B cell (primary cell): ENCODE measurements at regions not wholly inside any gene's neighbourhood (a gene's known extent, or its start where the extent isn't known, plus 50 kb on each side); places are given as distances from the start of the nearest gene placed in this dataset.
A peak's percentile ranks its signal among the peaks of the same experiment; 100 is the strongest.

Experiments used
- ATAC-seq: fragments of 200-7000 bp; cut with Tn5 transposase; one replicate; pipeline ENCODE4 v1.10.0; 2021; ENCODE audit warnings: low read depth, mild to moderate bottlenecking, moderate number of reproducible peaks, moderate library complexity
- CTCF ChIA-PET: fragments of 350-600 bp; sonication (Branson Sonifier 250); formaldehyde crosslinking; loops from one replicate; lab custom pipeline; 2021; ENCODE audit warnings: antibody characterized with exemption, inconsistent platforms; lab: Charles Lee
- POLR2A ChIA-PET: fragments of 350-600 bp; sonication (Branson Sonifier 250); formaldehyde crosslinking; loops from one replicate; lab custom pipeline; 2021; ENCODE audit warnings: antibody characterized with exemption; lab: Charles Lee
- DNase-seq: peaks from one replicate; pipeline ENCODE4 v3.0.0; 2013
- H2AFZ ChIP-seq: 2 replicates; pipeline ENCODE4 v1.6.1; 2012; ENCODE audit warnings: mild to moderate bottlenecking, low read depth, low read length; ENCODE audit not compliant: insufficient read depth, poor library complexity, severe bottlenecking
- H3K27ac ChIP-seq, 2 donors: 1 replicate in 1 of 2; 2 replicates in 1 of 2; pipeline ENCODE4 v1.5.1; 2012 to 2013; ENCODE audit warnings: low read length in 2 of 2, mild to moderate bottlenecking in 2 of 2, moderate library complexity in 1 of 2
- H3K27me3 ChIP-seq, 4 experiments: fragments of 200-600 bp in 1 of 4; sonication (generic) in 1 of 4; replicated peaks in 1 of 4; 1 replicate in 2 of 4; 2 replicates in 2 of 4; pipeline versions ENCODE4 v1.6.1 to v1.7.0; 2013 to 2016; ENCODE audit warnings: low read length in 3 of 4, mild to moderate bottlenecking in 2 of 4, mixed read lengths in 1 of 4, moderate library complexity in 1 of 4; ENCODE audit not compliant: insufficient read depth in 4 of 4, control insufficient read depth in 3 of 4; ENCODE audit errors: control extremely low read depth in 1 of 4
- H3K36me3 ChIP-seq, 2 experiments: replicated peaks in 1 of 2; 1 replicate in 1 of 2; 2 replicates in 1 of 2; pipeline versions ENCODE4 v1.6.1 to v1.7.1; 2013; ENCODE audit warnings: low read length in 1 of 2; ENCODE audit not compliant: insufficient read depth in 2 of 2, control insufficient read depth in 1 of 2; ENCODE audit errors: control extremely low read depth in 1 of 2, extremely low read depth in 1 of 2
- H3K4me1 ChIP-seq, 2 donors: fragments of 200-600 bp in 1 of 2; sonication (generic) in 1 of 2; 1 replicate in 1 of 2; 2 replicates in 1 of 2; pipeline versions ENCODE4 v1.5.1 to v1.6.1; 2013 to 2017; ENCODE audit warnings: low read length in 2 of 2; ENCODE audit not compliant: control insufficient read depth in 2 of 2, insufficient read depth in 2 of 2
- H3K4me2 ChIP-seq: replicated peaks from 2 replicates; pipeline ENCODE3; 2012; ENCODE audit warnings: mild to moderate bottlenecking, low read depth, low read length; ENCODE audit not compliant: poor library complexity, severe bottlenecking
- H3K4me3 ChIP-seq, 5 experiments: fragments of 200-600 bp in 1 of 5; sonication (generic) in 1 of 5; 1 replicate in 3 of 5; 2 replicates in 2 of 5; pipeline versions ENCODE4 v1.5.1 to v1.7.0; 2011 to 2016; ENCODE audit warnings: low read length in 4 of 5, mild to moderate bottlenecking in 4 of 5, low read depth in 2 of 5, control low read depth in 1 of 5, moderate library complexity in 1 of 5; ENCODE audit not compliant: insufficient read depth in 1 of 5; ENCODE audit errors: control extremely low read depth in 1 of 5, extremely low read depth in 1 of 5
- H3K79me2 ChIP-seq: fragments of 200-600 bp; sonication (generic); one replicate; pipeline ENCODE4 v1.6.0; 2016; ENCODE audit warnings: low read length; ENCODE audit not compliant: control insufficient read depth, insufficient read depth
- H3K9ac ChIP-seq: fragments of 200-600 bp; sonication (generic); 2 replicates; pipeline ENCODE4 v1.6.1; 2017; ENCODE audit warnings: mild to moderate bottlenecking, low read length, moderate library complexity
- H3K9me3 ChIP-seq, 3 donors: one replicate each; pipeline versions ENCODE4 v1.6.1 to v1.7.1; 2013; ENCODE audit warnings: low read length in 2 of 3; ENCODE audit not compliant: control insufficient read depth in 2 of 3, insufficient read depth in 1 of 3; ENCODE audit errors: control extremely low read depth in 1 of 3
- H4K20me1 ChIP-seq: 2 replicates; pipeline ENCODE4 v1.6.0; 2012; ENCODE audit warnings: mild to moderate bottlenecking, low read length; ENCODE audit not compliant: insufficient read depth, control insufficient read depth, poor library complexity, severe bottlenecking
- H3K27ac Mint-ChIP-seq: one replicate; pipeline ENCODE4 v1.8.0; 2021; ENCODE audit warnings: mixed read lengths
- H3K27me3 Mint-ChIP-seq: one replicate; pipeline ENCODE4 v1.8.0; 2021; ENCODE audit warnings: mixed read lengths
- H3K4me1 Mint-ChIP-seq: one replicate; pipeline ENCODE4 v1.8.0; 2021; ENCODE audit warnings: mixed read lengths
- H3K4me3 Mint-ChIP-seq: one replicate; pipeline ENCODE4 v1.8.0; 2021; ENCODE audit warnings: mixed read lengths
- H3K9me3 Mint-ChIP-seq: one replicate; pipeline ENCODE4 v1.8.0; 2022; ENCODE audit warnings: mixed read lengths; ENCODE audit not compliant: insufficient read depth
- EZH2 ChIP-seq: IDR thresholded peaks from 2 replicates; pipeline ENCODE4 v1.6.1; 2012; ENCODE audit warnings: borderline replicate concordance, low read depth, mild to moderate bottlenecking, moderate library complexity, low read length; ENCODE audit not compliant: insufficient read depth, poor library complexity, severe bottlenecking
- WGBS: methylation state at CpG from one replicate; pipeline ENCODE4 v1.1.5; 2013; ENCODE audit warnings: missing lambda C conversion rate; ENCODE audit not compliant: insufficient coverage; 5-methylcytosine and 5-hydroxymethylcytosine counted together
- intact Hi-C: fragments of 100-400 bp; cut with micrococcal nuclease; formaldehyde crosslinking; loops from one replicate; pipeline ENCODE4 v1.10.0; 2022
- TF ChIP-seq, protein P1 (sequence below): fragments of 200-600 bp; IDR thresholded peaks from one replicate; pipeline ENCODE4 v1.8.0; 2022; ENCODE audit warnings: antibody characterized with exemption, mild to moderate bottlenecking

DNA sequence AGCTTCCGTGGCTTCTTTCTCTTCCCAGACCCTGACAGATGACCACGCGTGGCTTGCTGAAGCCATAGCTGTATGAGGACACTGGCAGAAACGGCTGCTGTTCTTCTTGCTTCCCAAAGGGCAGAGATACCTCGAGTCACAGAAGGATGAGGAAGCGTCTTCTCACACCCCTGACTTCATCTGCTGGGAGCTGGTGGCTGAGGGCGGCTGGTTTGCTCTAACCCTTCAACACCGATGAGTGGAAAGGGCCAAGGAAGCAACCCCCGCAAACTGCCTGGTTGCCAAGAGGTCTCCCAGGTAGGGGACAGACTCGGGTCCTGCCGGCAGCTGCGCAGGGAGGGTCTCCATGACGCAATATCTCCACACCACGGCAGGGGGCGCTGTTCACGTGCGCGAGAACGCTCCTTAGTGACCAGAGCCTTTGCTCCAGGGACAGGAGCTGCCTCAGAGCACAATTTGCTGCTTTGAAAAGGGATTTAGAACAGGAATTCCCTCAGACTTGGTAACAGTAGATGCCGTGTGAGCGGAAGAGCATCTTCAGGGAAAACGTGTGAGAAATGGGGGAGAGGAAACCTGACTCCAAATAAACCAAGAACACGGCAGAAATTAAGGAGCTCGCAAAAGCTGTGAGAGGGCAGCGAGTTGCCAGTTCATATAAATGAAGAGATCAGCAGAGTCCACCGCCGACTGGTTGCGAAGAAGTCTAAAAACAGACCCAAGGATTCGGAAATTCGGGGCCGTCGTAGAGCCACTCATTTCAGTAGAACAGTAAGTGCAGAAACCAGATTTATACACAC, 80.2 kb downstream of the ERMARD start:
- ChIA-PET CTCF (interaction anchor here (0.6 to 5.5 kb wide), 22 partner anchors 12 to 704 kb away, joined by 3 to 63 read pairs (median 4); partner anchors contain the start of gene DLL1), POLR2A (no interaction called here)
- H3K4me3 Mint-ChIP-seq = no peak overlapping the region
- TF ChIP-seq, protein P1, sequence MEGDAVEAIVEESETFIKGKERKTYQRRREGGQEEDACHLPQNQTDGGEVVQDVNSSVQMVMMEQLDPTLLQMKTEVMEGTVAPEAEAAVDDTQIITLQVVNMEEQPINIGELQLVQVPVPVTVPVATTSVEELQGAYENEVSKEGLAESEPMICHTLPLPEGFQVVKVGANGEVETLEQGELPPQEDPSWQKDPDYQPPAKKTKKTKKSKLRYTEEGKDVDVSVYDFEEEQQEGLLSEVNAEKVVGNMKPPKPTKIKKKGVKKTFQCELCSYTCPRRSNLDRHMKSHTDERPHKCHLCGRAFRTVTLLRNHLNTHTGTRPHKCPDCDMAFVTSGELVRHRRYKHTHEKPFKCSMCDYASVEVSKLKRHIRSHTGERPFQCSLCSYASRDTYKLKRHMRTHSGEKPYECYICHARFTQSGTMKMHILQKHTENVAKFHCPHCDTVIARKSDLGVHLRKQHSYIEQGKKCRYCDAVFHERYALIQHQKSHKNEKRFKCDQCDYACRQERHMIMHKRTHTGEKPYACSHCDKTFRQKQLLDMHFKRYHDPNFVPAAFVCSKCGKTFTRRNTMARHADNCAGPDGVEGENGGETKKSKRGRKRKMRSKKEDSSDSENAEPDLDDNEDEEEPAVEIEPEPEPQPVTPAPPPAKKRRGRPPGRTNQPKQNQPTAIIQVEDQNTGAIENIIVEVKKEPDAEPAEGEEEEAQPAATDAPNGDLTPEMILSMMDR = peak; percentile 87
- no peak for TF ChIP-seq EZH2
- Histone ChIP-seq H3K4me2 (no peak overlapping the region), H3K36me3 (no peaks in the 10 kb centered on the region), H4K20me1 (no peaks in the 10 kb centered on the region), H3K27ac (no peak overlapping the region), H3K79me2 (no peaks in the 10 kb centered on the region), H2AFZ (peak overlapping the region; percentile 13), H3K4me3 (no peak overlapping the region), H3K4me1 (peaks cover 0 to 6% of the 10 kb centered on the region in 2 donors), H3K9me3 (no peaks in the 10 kb centered on the region), H3K27me3 (peaks cover 0 to 12% (median 6%) of the 10 kb centered on the region in 4 experiments), H3K9ac (no peak overlapping the region)
- WGBS = 26% methylated on average over 22 of the region's 32 CpGs
- no peak for ATAC-seq
- intact Hi-C loops = loop anchor here (1.0 to 2.0 kb wide), 2 partner anchors 461 to 699 kb away; no protein-coding TSS in a partner anchor
- DNase-seq = peak; percentile 72
- peaks cover 1% of the 10 kb centered on the region for H3K4me1 Mint-ChIP-seq
- no peak overlapping the region for H3K27ac Mint-ChIP-seq
- no peaks in the 10 kb centered on the region for H3K9me3 Mint-ChIP-seq
- H3K27me3 Mint-ChIP-seq = peaks cover 28% of the 10 kb centered on the region
